ENCODE measurements at regions not wholly inside any gene's neighbourhood (a gene's known extent, or its start where the extent isn't known, plus 50 kb on each side); places are given as distances from the start of the nearest gene placed in this dataset.
A peak's percentile ranks its signal among the peaks of the same experiment; 100 is the strongest.
"Not testable (repeated sequence)": the region's sequence is repeated elsewhere in the genome, so short reads cannot be mapped to it uniquely, and the experiment has no call there.

- no peak overlapping the region for H3K4me3 ChIP-seq (ENCODE audit: low read depth, low read length)
- no peak for TF ChIP-seq CTCF (IDR thresholded peaks at IDR 0.05; ENCODE audit: insufficient read depth, low read depth, low read length)
- DNase-seq (ENCODE audit: low read depth), result no peak
Observed at GRCh38 chr22:27250886-27251285, 550.7 kb downstream of the MN1 start.

- TF ChIP-seq CTCF (IDR thresholded peaks at IDR 0.05; ENCODE audit: insufficient read depth, low read depth, low read length), result no peak
- H3K4me3 ChIP-seq (ENCODE audit: low read depth, low read length), result no peak overlapping the region
- no peak for DNase-seq (ENCODE audit: low read depth)
Observed at GRCh38 chr22:27251563-27251962, 550.0 kb downstream of the MN1 start.

GRCh38 chr22:27252282-27253049, 549.1 kb downstream of the MN1 start:
- peak; percentile 87 for DNase-seq (ENCODE audit: low read depth)
- H3K4me3 ChIP-seq (ENCODE audit: low read depth, low read length), result no peak overlapping the region
- no peak for TF ChIP-seq CTCF (IDR thresholded peaks at IDR 0.05; ENCODE audit: insufficient read depth, low read depth, low read length)

GRCh38 chr22:27253108-27253902, 548.3 kb downstream of the MN1 start:
- TF ChIP-seq CTCF (IDR thresholded peaks at IDR 0.05; ENCODE audit: insufficient read depth, low read depth, low read length), result no peak
- no peak overlapping the region for H3K4me3 ChIP-seq (ENCODE audit: low read depth, low read length)
- DNase-seq (ENCODE audit: low read depth), result no peak

GRCh38 chr22:27254063-27254462, 547.5 kb downstream of the MN1 start:
- H3K4me3 ChIP-seq (ENCODE audit: low read depth, low read length); DNase-seq (ENCODE audit: low read depth): not testable (repeated sequence)

GRCh38 chr22:27255580-27255979, 546.0 kb downstream of the MN1 start:
- no peak for DNase-seq (ENCODE audit: low read depth)
- no peak for TF ChIP-seq CTCF (IDR thresholded peaks at IDR 0.05; ENCODE audit: insufficient read depth, low read depth, low read length)
- H3K4me3 ChIP-seq (ENCODE audit: low read depth, low read length), result no peak overlapping the region

GRCh38 chr22:27257987-27258386, 543.6 kb downstream of the MN1 start:
- TF ChIP-seq CTCF (IDR thresholded peaks at IDR 0.05; ENCODE audit: insufficient read depth, low read depth, low read length), result peak; percentile 26
- no peak for DNase-seq (ENCODE audit: low read depth)
- H3K4me3 ChIP-seq (ENCODE audit: low read depth, low read length), result no peak overlapping the region

Measured in fibroblast of villous mesenchyme (primary cell).